PC-3 (cell line): ENCODE measurements at regions not wholly inside any gene's neighbourhood (a gene's known extent, or its start where the extent isn't known, plus 50 kb on each side); places are given as distances from the start of the nearest gene placed in this dataset.

Experiments
- ATAC-seq: fragments of 200-7000 bp; cut with Tn5 transposase; 2 replicates; pipeline ENCODE4 v1.9.1; 2020; ENCODE audit warnings: mild to moderate bottlenecking, moderate library complexity
- BruUV-seq: library from RNA; stranded (reverse); fragments of 400-500 nt; replicated peaks from 2 replicates; lab custom pipeline; 2021; lab: Mats Ljungman, UMichigan
- CTCF ChIA-PET: fragments of 300-600 bp; sonication (Branson Sonifier 250); formaldehyde crosslinking; loops from one replicate; lab custom pipeline; 2022; ENCODE audit warnings: antibody characterized with exemption; lab: Charles Lee
- POLR2A ChIA-PET: fragments of 300-600 bp; sonication (Branson Sonifier 250); formaldehyde crosslinking; loops from one replicate; lab custom pipeline; 2022; ENCODE audit warnings: antibody characterized with exemption; ENCODE audit not compliant: unreplicated experiment; lab: Charles Lee
- DNase-seq: peaks from one replicate; pipeline ENCODE4 v3.0.0-alpha.2; 2015
- H2AFZ ChIP-seq: fragments of 300-600 bp; sonication (generic); 2 replicates; pipeline ENCODE4 v1.6.0; 2016; ENCODE audit warnings: antibody characterized with exemption, low read length
- H3F3A ChIP-seq: fragments of 300-600 bp; sonication (generic); one replicate; pipeline ENCODE4 v1.6.0; 2017; ENCODE audit warnings: antibody characterized with exemption, low read length, control low read depth, mild to moderate bottlenecking; ENCODE audit not compliant: unreplicated experiment
- H3K27ac ChIP-seq: fragments of 300-600 bp; sonication (generic); 2 replicates; pipeline ENCODE4 v1.5.1; 2016; ENCODE audit warnings: mild to moderate bottlenecking, low read length
- H3K27me3 ChIP-seq: fragments of 300-600 bp; sonication (generic); 2 replicates; pipeline ENCODE4 v1.6.1; 2016; ENCODE audit warnings: low read length, mixed read lengths
- H3K36me3 ChIP-seq: fragments of 300-600 bp; sonication (generic); 2 replicates; pipeline ENCODE4 v1.6.1; 2016; ENCODE audit warnings: low read depth, mixed run types, low read length, mixed read lengths
- H3K4me1 ChIP-seq: fragments of 300-600 bp; sonication (generic); 2 replicates; pipeline ENCODE4 v1.5.1; 2016; ENCODE audit warnings: low read length; ENCODE audit not compliant: insufficient read depth
- H3K4me2 ChIP-seq: fragments of 300-600 bp; sonication (generic); 2 replicates; pipeline ENCODE4 v1.6.0; 2016; ENCODE audit warnings: low read length
- H3K4me3 ChIP-seq: fragments of 300-600 bp; sonication (generic); 2 replicates; pipeline ENCODE4 v1.5.1; 2016; ENCODE audit warnings: mild to moderate bottlenecking, low read length, mixed read lengths
- H3K79me2 ChIP-seq: fragments of 300-600 bp; sonication (generic); 2 replicates; pipeline ENCODE4 v1.6.1; 2017; ENCODE audit warnings: low read length, mixed read lengths
- H3K9ac ChIP-seq: fragments of 300-600 bp; sonication (generic); 2 replicates; pipeline ENCODE4 v1.6.0; 2016; ENCODE audit warnings: mild to moderate bottlenecking, low read length
- H3K9me2 ChIP-seq: fragments of 300-600 bp; sonication (generic); replicated peaks from 2 replicates; pipeline ENCODE4 v1.6.1; 2016; ENCODE audit warnings: mixed run types, low read length, mixed read lengths
- H3K9me3 ChIP-seq: fragments of 300-600 bp; sonication (generic); 2 replicates; pipeline ENCODE4 v1.6.1; 2016; ENCODE audit warnings: low read length, mixed read lengths
- H4K20me1 ChIP-seq: fragments of 300-600 bp; sonication (generic); 2 replicates; pipeline ENCODE4 v1.6.1; 2016; ENCODE audit warnings: low read length, mixed read lengths
- EZH2 ChIP-seq: fragments of 300-600 bp; sonication (generic); IDR thresholded peaks from one replicate; pipeline ENCODE4 v1.6.1; 2017; ENCODE audit warnings: antibody characterized with exemption, mild to moderate bottlenecking, low read length; ENCODE audit not compliant: unreplicated experiment
- EZH2phosphoT487 ChIP-seq: fragments of 300-600 bp; sonication (generic); IDR thresholded peaks from 2 replicates; pipeline ENCODE4 v1.6.1; 2018; ENCODE audit warnings: mild to moderate bottlenecking, antibody characterized with exemption, low read length, borderline replicate concordance
- intact Hi-C: fragments of 100-400 bp; cut with micrococcal nuclease; formaldehyde crosslinking; loops from 2 replicates; pipeline ENCODE4 v1.9.0; 2023
- TF ChIP-seq, protein P1 (sequence below): fragments of 300-600 bp; sonication (generic); conservative IDR thresholded peaks from 2 replicates; pipeline ENCODE4 v1.5.1; 2017; ENCODE audit warnings: antibody characterized with exemption, low read depth, mild to moderate bottlenecking, low read length

DNA sequence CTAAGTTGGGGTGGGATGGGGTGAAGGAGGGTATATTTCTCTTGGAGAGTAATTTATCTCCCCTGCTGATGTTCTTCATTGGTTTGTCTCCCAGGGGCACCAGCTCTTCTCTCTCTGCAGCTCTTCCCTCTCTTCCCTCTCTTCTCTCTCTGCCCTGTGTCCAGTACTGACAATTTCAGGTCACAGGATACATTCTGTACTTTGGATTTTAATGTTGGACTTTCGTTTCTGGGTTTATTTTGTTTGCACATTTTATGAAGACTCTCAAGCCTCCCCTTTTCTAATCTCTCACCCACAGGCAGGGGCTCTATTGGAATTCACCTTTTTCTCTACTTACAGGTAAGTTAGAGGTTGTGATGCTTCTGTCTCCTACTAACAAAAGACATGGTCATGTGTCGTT, 165.5 kb downstream of the CPEB2 start:
- H4K20me1 ChIP-seq = no peaks in the 10 kb centered on the region
- no peak overlapping the region for H3K4me2 ChIP-seq
- no peak overlapping the region for H3K27ac ChIP-seq
- intact Hi-C loops = loop anchor here (10.0 kb wide), 1 partner anchor 1513 kb away; no protein-coding TSS in a partner anchor
- POLR2A ChIA-PET = no interaction called here
- TF ChIP-seq, protein P1, sequence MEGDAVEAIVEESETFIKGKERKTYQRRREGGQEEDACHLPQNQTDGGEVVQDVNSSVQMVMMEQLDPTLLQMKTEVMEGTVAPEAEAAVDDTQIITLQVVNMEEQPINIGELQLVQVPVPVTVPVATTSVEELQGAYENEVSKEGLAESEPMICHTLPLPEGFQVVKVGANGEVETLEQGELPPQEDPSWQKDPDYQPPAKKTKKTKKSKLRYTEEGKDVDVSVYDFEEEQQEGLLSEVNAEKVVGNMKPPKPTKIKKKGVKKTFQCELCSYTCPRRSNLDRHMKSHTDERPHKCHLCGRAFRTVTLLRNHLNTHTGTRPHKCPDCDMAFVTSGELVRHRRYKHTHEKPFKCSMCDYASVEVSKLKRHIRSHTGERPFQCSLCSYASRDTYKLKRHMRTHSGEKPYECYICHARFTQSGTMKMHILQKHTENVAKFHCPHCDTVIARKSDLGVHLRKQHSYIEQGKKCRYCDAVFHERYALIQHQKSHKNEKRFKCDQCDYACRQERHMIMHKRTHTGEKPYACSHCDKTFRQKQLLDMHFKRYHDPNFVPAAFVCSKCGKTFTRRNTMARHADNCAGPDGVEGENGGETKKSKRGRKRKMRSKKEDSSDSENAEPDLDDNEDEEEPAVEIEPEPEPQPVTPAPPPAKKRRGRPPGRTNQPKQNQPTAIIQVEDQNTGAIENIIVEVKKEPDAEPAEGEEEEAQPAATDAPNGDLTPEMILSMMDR = no peak
- no peak for TF ChIP-seq EZH2
- no peak for TF ChIP-seq EZH2phosphoT487
- DNase-seq = no peak
- H3K9ac ChIP-seq = no peak overlapping the region
- BruUV-seq = no TSS peak
- no peaks in the 10 kb centered on the region for H3K36me3 ChIP-seq
- CTCF ChIA-PET = no interaction called here
- H2AFZ ChIP-seq = no peak overlapping the region
- H3K9me3 ChIP-seq = 0 out of 2 replicates have a peak, but pooled peaks cover 5% of the 10 kb centered on the region
- H3K27me3 ChIP-seq = no peaks in the 10 kb centered on the region
- no peaks in the 10 kb centered on the region for H3K9me2 ChIP-seq
- H3K4me1 ChIP-seq = peaks cover 12% of the 10 kb centered on the region
- H3K79me2 ChIP-seq = no peaks in the 10 kb centered on the region
- no peak overlapping the region for H3K4me3 ChIP-seq
- no peak for ATAC-seq
- H3F3A ChIP-seq = no peaks in the 10 kb centered on the region

DNA sequence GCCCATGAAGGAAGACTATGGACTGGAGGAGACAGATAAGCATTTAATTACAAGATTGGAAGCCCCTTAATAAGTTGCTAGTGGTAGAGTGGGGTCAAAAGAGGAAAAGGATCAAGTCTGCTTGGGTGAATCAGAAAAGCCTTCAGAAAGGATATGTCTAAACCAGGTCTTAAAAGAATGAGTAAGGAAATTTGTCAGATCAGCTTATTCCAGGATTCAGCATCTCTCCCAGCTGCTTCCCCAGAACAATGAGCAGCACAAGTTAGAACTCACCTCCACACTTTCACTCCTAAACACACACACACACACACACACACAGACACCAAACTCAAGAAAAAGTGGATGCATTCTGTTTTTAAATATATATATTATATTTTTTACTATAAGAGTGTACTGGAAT, 166.5 kb downstream of the CPEB2 start:
- H3K4me1 ChIP-seq = peaks cover 12% of the 10 kb centered on the region
- H3F3A ChIP-seq = no peaks in the 10 kb centered on the region
- H4K20me1 ChIP-seq = no peaks in the 10 kb centered on the region
- ChIA-PET CTCF (no interaction called here), POLR2A (no interaction called here)
- DNase-seq = no peak
- H3K9ac ChIP-seq = no peak overlapping the region
- no peak overlapping the region for H3K4me3 ChIP-seq
- no peak overlapping the region for H2AFZ ChIP-seq
- ATAC-seq = no peak
- H3K9me3 ChIP-seq = 0 out of 2 replicates have a peak, but pooled peaks cover 5% of the 10 kb centered on the region
- no peaks in the 10 kb centered on the region for H3K79me2 ChIP-seq
- H3K27me3 ChIP-seq = no peaks in the 10 kb centered on the region
- H3K36me3 ChIP-seq = no peaks in the 10 kb centered on the region
- no TSS peak for BruUV-seq
- TF ChIP-seq, protein P1 = no peak
- TF ChIP-seq EZH2 (no peak), EZH2phosphoT487 (no peak)
- no peaks in the 10 kb centered on the region for H3K9me2 ChIP-seq
- H3K4me2 ChIP-seq = no peak overlapping the region
- intact Hi-C loops = loop anchor here (10.0 kb wide), 1 partner anchor 1514 kb away; no protein-coding TSS in a partner anchor
- no peak overlapping the region for H3K27ac ChIP-seq

DNA sequence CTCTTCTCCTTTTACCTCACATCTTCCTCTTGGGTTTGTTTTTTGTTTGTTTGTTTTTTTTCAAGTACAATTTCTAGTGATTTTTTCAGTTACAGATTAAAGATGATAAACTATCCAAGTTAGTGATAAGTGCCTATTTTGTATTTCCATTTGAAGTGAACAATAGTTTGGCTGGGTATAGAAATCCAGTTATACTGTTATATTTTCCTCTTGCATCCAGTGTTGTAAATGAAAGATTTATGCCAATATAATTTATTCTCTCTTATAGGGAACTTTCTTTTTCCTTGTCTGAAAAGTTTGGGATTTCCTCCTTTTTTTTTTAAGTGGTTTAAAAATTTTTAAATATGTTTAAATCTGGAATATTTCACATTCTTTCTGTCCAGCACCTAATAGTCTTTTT, 169.4 kb downstream of the CPEB2 start:
- TF ChIP-seq EZH2phosphoT487 = no peak
- TF ChIP-seq, protein P1 = no peak
- TF ChIP-seq EZH2 = no peak
- no peak overlapping the region for H3K4me2 ChIP-seq
- CTCF ChIA-PET = no interaction called here
- no peaks in the 10 kb centered on the region for H3K9me2 ChIP-seq
- no peak overlapping the region for H2AFZ ChIP-seq
- no peaks in the 10 kb centered on the region for H3K79me2 ChIP-seq
- no peaks in the 10 kb centered on the region for H3K27me3 ChIP-seq
- no peak overlapping the region for H3K9ac ChIP-seq
- 0 out of 2 replicates have a peak, but pooled peaks cover 5% of the 10 kb centered on the region for H3K9me3 ChIP-seq
- intact Hi-C loops = no loop called here
- DNase-seq (no peak), ATAC-seq (no peak)
- H3K4me3 ChIP-seq = no peak overlapping the region
- H3F3A ChIP-seq = no peaks in the 10 kb centered on the region
- POLR2A ChIA-PET = no interaction called here
- H4K20me1 ChIP-seq = no peaks in the 10 kb centered on the region
- no peak overlapping the region for H3K27ac ChIP-seq
- BruUV-seq = no TSS peak
- no peaks in the 10 kb centered on the region for H3K4me1 ChIP-seq
- no peaks in the 10 kb centered on the region for H3K36me3 ChIP-seq
